ENCODE measurements at regions not wholly inside any gene's neighbourhood (a gene's known extent, or its start where the extent isn't known, plus 50 kb on each side); places are given as distances from the start of the nearest gene placed in this dataset.
A peak's percentile ranks its signal among the peaks of the same experiment; 100 is the strongest.

GRCh38 chr2:160582081-160582480, 88.5 kb upstream of the RBMS1 start:
- Histone ChIP-seq H3K9me3 (peaks cover 12% of the 10 kb centered on the region), H3K4me1 (peaks cover 37% of the 10 kb centered on the region), H3K4me2 (peak overlapping the region; percentile 74), H3K27ac (peak overlapping the region; percentile 73 to 83), H3K4me3 (no peak overlapping the region)
- DNase-seq (ENCODE audit: low read depth in 1 of 2, low spot score in 1 of 2) = no peak
- CTCF ChIA-PET = interaction anchor here (0.6 kb wide), 1 partner anchor 323 kb away, joined by 3 read pairs; no protein-coding TSS in a partner anchor
- ATAC-seq = no peak
- FAIRE-seq = no peak
- POLR2A ChIA-PET = interaction anchor here (1.4 kb wide), 1 partner anchor 84 kb away, joined by 5 read pairs; no protein-coding TSS in a partner anchor
- TF ChIP-seq JUN (IDR thresholded peaks at IDR 0.05) (no peak), HES2 (IDR thresholded peaks at IDR 0.05) (no peak), HMGXB4 (CRISPR knock-in tag; IDR thresholded peaks at IDR 0.05; ENCODE audit: borderline replicate concordance) (no peak)
- WGBS (ENCODE audit: missing lambda C conversion rate) = 90% methylated on average over 2 of the region's 2 CpGs

GRCh38 chr2:160582490-160583145, 89.0 kb upstream of the RBMS1 start:
- WGBS (ENCODE audit: missing lambda C conversion rate) = 16% methylated on average over 3 of the region's 3 CpGs
- peak overlapping the region; percentile 74 for H3K4me2 ChIP-seq
- DNase-seq (ENCODE audit: low read depth in 1 of 2, low spot score in 1 of 2) (peak in 1 of 2 experiments; percentile 67), FAIRE-seq (no peak), ATAC-seq (peak; percentile 69 to 86)
- CTCF ChIA-PET = interaction anchor here (0.7 to 1.6 kb wide), 4 partner anchors 15 to 203 kb away, joined by 3 to 5 read pairs (median 3); no protein-coding TSS in a partner anchor
- H3K4me3 ChIP-seq = no peak overlapping the region
- H3K9me3 ChIP-seq = peaks cover 10% of the 10 kb centered on the region
- TF ChIP-seq RCOR1 (IDR thresholded peaks at IDR 0.05; ENCODE audit: low read depth, low read length) = no peak
- TF ChIP-seq RARB (CRISPR knock-in tag; IDR thresholded peaks at IDR 0.05) = no peak
- TF ChIP-seq CBX2 (IDR thresholded peaks at IDR 0.05; ENCODE audit: borderline replicate concordance, low read depth) = no peak
- TF ChIP-seq CTCF (IDR thresholded peaks at IDR 0.05) = no peak
- TF ChIP-seq NFE2L2 (conservative IDR thresholded peaks at IDR 0.05; ENCODE audit: low read length) = no peak
- no peak for TF ChIP-seq ESRRA (IDR thresholded peaks at IDR 0.05; ENCODE audit: borderline replicate concordance, low read length)
- TF ChIP-seq HMGXB4 (CRISPR knock-in tag; IDR thresholded peaks at IDR 0.05; ENCODE audit: borderline replicate concordance) = no peak
- no peak for TF ChIP-seq KDM1A (IDR thresholded peaks at IDR 0.05; ENCODE audit: low read depth)
- no peak; the same call in 2 of the 3 replicates for TF ChIP-seq SMC3 (IDR thresholded peaks at IDR 0.05)
- no peak for TF ChIP-seq KDM5A (IDR thresholded peaks at IDR 0.05)
- peaks cover 37% of the 10 kb centered on the region for H3K4me1 ChIP-seq
- H3K27ac ChIP-seq = peak overlapping the region; percentile 73 to 83
- POLR2A ChIA-PET = interaction anchor here (0.6 to 1.4 kb wide), 2 partner anchors 84 to 133 kb away, joined by 5 read pairs; no protein-coding TSS in a partner anchor

- Histone ChIP-seq H3K27ac (peak overlapping the region; percentile 73 to 83), H3K4me3 (no peak overlapping the region), H3K9me3 (peaks cover 7% of the 10 kb centered on the region; the same call in 2 of the 3 replicates), H3K4me1 (peaks cover 37% of the 10 kb centered on the region), H3K4me2 (peak overlapping the region; percentile 74)
- ATAC-seq (peak; percentile 38 to 74; a peak in 4 of 6 replicates), DNase-seq (ENCODE audit: low read depth in 1 of 2, low spot score in 1 of 2) (peak in 1 of 2 experiments; percentile 62), FAIRE-seq (peak; percentile 18)
- CTCF ChIA-PET = interaction anchor here (0.7 to 1.6 kb wide), 4 partner anchors 16 to 203 kb away, joined by 3 to 5 read pairs (median 3); no protein-coding TSS in a partner anchor
- POLR2A ChIA-PET = interaction anchor here (0.6 to 1.4 kb wide), 2 partner anchors 83 to 133 kb away, joined by 5 read pairs; no protein-coding TSS in a partner anchor
- WGBS (ENCODE audit: missing lambda C conversion rate) = 4% methylated on average over 1 of the region's 1 CpG
- TF ChIP-seq HMGXB4 (CRISPR knock-in tag; IDR thresholded peaks at IDR 0.05; ENCODE audit: borderline replicate concordance) = no peak
- no peak for TF ChIP-seq HDAC2 (IDR thresholded peaks at IDR 0.05)
- TF ChIP-seq CEBPB (IDR thresholded peaks at IDR 0.05) = peak in 1 of 2 experiments; percentile 10; a peak in 1 of 4 replicates
- peak; percentile 83 for TF ChIP-seq GATA3 (IDR thresholded peaks at IDR 0.05; ENCODE audit: borderline replicate concordance)
- no peak for TF ChIP-seq TP53 (CRISPR knock-in tag; IDR thresholded peaks at IDR 0.05)
- TF ChIP-seq JUN (IDR thresholded peaks at IDR 0.05) = no peak
- 0 out of 5 replicates have a peak, but pooled peaks of 1 of the 2 experiments have one; percentile 14 for TF ChIP-seq RAD21 (conservative IDR thresholded peaks at IDR 0.05 in 1 of 2, IDR thresholded peaks at IDR 0.05 in 1 of 2)
- no peak for TF ChIP-seq POLR2AphosphoS2 (conservative IDR thresholded peaks at IDR 0.05; ENCODE audit: low read length)
- TF ChIP-seq BCL3 (IDR thresholded peaks at IDR 0.05) = no peak
- TF ChIP-seq FOXS1 (CRISPR knock-in tag; IDR thresholded peaks at IDR 0.05) = no peak
- no peak for TF ChIP-seq MAZ (IDR thresholded peaks at IDR 0.05; ENCODE audit: borderline replicate concordance, low read depth, low read length)
- TF ChIP-seq EP300 (IDR thresholded peaks at IDR 0.05) = peak in 1 of 2 experiments; percentile 11; a peak in 1 of 5 replicates
These were observed 89.5 kb upstream of the RBMS1 start for GRCh38 chr2:160583146-160583535.
